SU-DHL-6 (cell line): ENCODE measurements at regions not wholly inside any gene's neighbourhood (a gene's known extent, or its start where the extent isn't known, plus 50 kb on each side); places are given as distances from the start of the nearest gene placed in this dataset.
"Not testable (repeated sequence)": the region's sequence is repeated elsewhere in the genome, so short reads cannot be mapped to it uniquely, and the experiment has no call there.

ENCODE experiments used
- H2AFZ ChIP-seq: fragments of 200-600 bp; sonication (generic); 2 replicates; pipeline ENCODE4 v1.6.1; 2014; ENCODE audit warnings: low read depth, mild to moderate bottlenecking, moderate library complexity, mixed read lengths, antibody characterized with exemption, low read length; ENCODE audit not compliant: severe bottlenecking
- H3F3A ChIP-seq: fragments of 200-600 bp; shearing (Covaris generic); 2 replicates; pipeline ENCODE4 v1.6.0; 2016; ENCODE audit warnings: antibody characterized with exemption, mild to moderate bottlenecking; ENCODE audit not compliant: insufficient read depth
- H3K27ac ChIP-seq: fragments of 200-600 bp; sonication (generic); 2 replicates; pipeline ENCODE4 v1.5.1; 2016; ENCODE audit warnings: low read depth, mild to moderate bottlenecking, low read length, moderate library complexity, mixed read lengths
- H3K27me3 ChIP-seq: fragments of 200-600 bp; sonication (generic), shearing (Covaris generic); 2 replicates; pipeline ENCODE4 v1.6.0; 2014; ENCODE audit warnings: mild to moderate bottlenecking, low read length
- H3K36me3 ChIP-seq: fragments of 200-600 bp; sonication (generic); 2 replicates; pipeline ENCODE4 v1.6.1; 2014; ENCODE audit warnings: mild to moderate bottlenecking, low read length, mixed read lengths
- H3K4me2 ChIP-seq: fragments of 300-600, 200-600 bp; shearing (Covaris generic), sonication (generic); 2 replicates; pipeline ENCODE4 v1.6.0; 2014; ENCODE audit warnings: low read length, low read depth, mild to moderate bottlenecking; ENCODE audit not compliant: poor library complexity, severe bottlenecking
- H3K4me3 ChIP-seq: fragments of 200-600 bp; sonication (generic); 2 replicates; pipeline ENCODE4 v1.5.1; 2014; ENCODE audit warnings: antibody characterized with exemption, low read length, mild to moderate bottlenecking, mixed read lengths; ENCODE audit not compliant: insufficient read depth, poor library complexity, severe bottlenecking
- H3K79me2 ChIP-seq: fragments of 200-600 bp; sonication (generic); 2 replicates; pipeline ENCODE4 v1.6.1; 2014; ENCODE audit warnings: mild to moderate bottlenecking, low read length, moderate library complexity; ENCODE audit not compliant: insufficient read depth
- H3K9ac ChIP-seq: fragments of 200-600 bp; sonication (generic); 2 replicates; pipeline ENCODE4 v1.7.0; 2014; ENCODE audit warnings: mild to moderate bottlenecking, low read length
- H3K9me2 ChIP-seq: fragments of 200-600 bp; sonication (generic); replicated peaks from 2 replicates; pipeline ENCODE4 v1.6.1; 2014; ENCODE audit warnings: low read length; ENCODE audit not compliant: insufficient read depth
- H3K9me3 ChIP-seq: fragments of 200-600 bp; sonication (generic); 2 replicates; pipeline ENCODE4 v1.6.1; 2014; ENCODE audit warnings: low read length, mixed read lengths; ENCODE audit not compliant: insufficient read depth
- H4K20me1 ChIP-seq: fragments of 200-600 bp; sonication (generic); 2 replicates; pipeline ENCODE4 v1.6.1; 2014; ENCODE audit warnings: low read depth, mild to moderate bottlenecking, antibody characterized with exemption, low read length, moderate library complexity, mixed read lengths
- CTCF ChIP-seq: fragments of 200-600 bp; sonication (generic); IDR thresholded peaks from one replicate; pipeline ENCODE4 v1.5.1; 2017; ENCODE audit warnings: antibody characterized with exemption, mild to moderate bottlenecking, low read length, moderate library complexity; ENCODE audit not compliant: insufficient read depth, poor library complexity, severe bottlenecking
- EZH2phosphoT487 ChIP-seq: fragments of 200-600 bp; sonication (generic), shearing (Covaris generic); conservative IDR thresholded peaks from 2 replicates; pipeline ENCODE4 v1.6.1; 2018; ENCODE audit warnings: mild to moderate bottlenecking, antibody characterized with exemption, low read length, moderate library complexity, mixed read lengths

- H4K20me1 ChIP-seq: no peaks in the 10 kb centered on the region
- no peak overlapping the region for H3K4me3 ChIP-seq
- H3K4me2 ChIP-seq: no peak overlapping the region
- H3K79me2 ChIP-seq: no peaks in the 10 kb centered on the region
- no peaks in the 10 kb centered on the region for H3K36me3 ChIP-seq
- no peaks in the 10 kb centered on the region for H3K27me3 ChIP-seq
- no peaks in the 10 kb centered on the region for H3K9me2 ChIP-seq
- no peak overlapping the region for H3K27ac ChIP-seq
- no peaks in the 10 kb centered on the region for H3F3A ChIP-seq
- no peak for TF ChIP-seq EZH2phosphoT487
- TF ChIP-seq CTCF: no peak
- H2AFZ ChIP-seq: no peak overlapping the region
- no peak overlapping the region for H3K9ac ChIP-seq
- no peaks in the 10 kb centered on the region for H3K9me3 ChIP-seq
These were observed 526.3 kb upstream of the TECRL start for GRCh38 chr4:64935469-64936001.

- Histone ChIP-seq H3F3A (no peaks in the 10 kb centered on the region), H3K27me3 (no peaks in the 10 kb centered on the region), H3K79me2 (no peaks in the 10 kb centered on the region), H3K4me3 (no peak overlapping the region), H3K36me3 (no peaks in the 10 kb centered on the region), H3K9me2 (no peaks in the 10 kb centered on the region), H3K4me2 (no peak overlapping the region), H3K9me3 (no peaks in the 10 kb centered on the region), H4K20me1 (no peaks in the 10 kb centered on the region), H3K27ac (no peak overlapping the region), H3K9ac (no peak overlapping the region), H2AFZ (no peak overlapping the region)
- TF ChIP-seq EZH2phosphoT487: no peak
These were observed 502.6 kb upstream of the TECRL start for GRCh38 chr4:64911846-64912245.

GRCh38 chr4:64903986-64904385 lies 494.7 kb upstream of the TECRL start:
- H3K27me3 ChIP-seq: no peaks in the 10 kb centered on the region
- H3K4me3 ChIP-seq: no peak overlapping the region
- no peaks in the 10 kb centered on the region for H3F3A ChIP-seq
- no peak overlapping the region for H2AFZ ChIP-seq
- no peak overlapping the region for H3K4me2 ChIP-seq
- H3K36me3 ChIP-seq: no peaks in the 10 kb centered on the region
- TF ChIP-seq EZH2phosphoT487 (no peak), CTCF (no peak)
- H4K20me1 ChIP-seq: no peaks in the 10 kb centered on the region
- H3K27ac ChIP-seq: no peak overlapping the region
- H3K9ac ChIP-seq: no peak overlapping the region
- no peaks in the 10 kb centered on the region for H3K79me2 ChIP-seq
- no peaks in the 10 kb centered on the region for H3K9me2 ChIP-seq
- H3K9me3 ChIP-seq: no peaks in the 10 kb centered on the region

DNA sequence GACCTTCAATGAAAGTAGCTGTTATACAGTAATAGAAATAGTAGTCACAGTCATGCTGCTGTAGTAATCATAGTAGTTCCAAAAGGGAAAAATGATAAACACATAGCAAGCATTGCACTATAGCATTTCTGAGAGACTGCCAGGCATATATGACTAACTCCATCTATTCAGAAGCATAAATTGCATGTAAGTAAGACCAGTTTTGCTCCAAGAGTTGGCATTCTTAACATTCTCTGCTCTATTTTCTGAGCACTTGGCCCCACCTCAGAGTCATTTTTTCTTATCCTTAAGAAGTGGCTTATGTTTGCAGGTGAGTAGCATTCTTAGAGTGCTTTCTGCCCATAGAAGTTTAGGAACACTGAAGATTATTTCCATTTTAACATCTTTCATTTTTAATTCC lies 490.3 kb upstream of the TECRL start:
- Histone ChIP-seq H3K79me2 (no peaks in the 10 kb centered on the region), H4K20me1 (no peaks in the 10 kb centered on the region), H3K9me2 (no peaks in the 10 kb centered on the region), H3F3A (no peaks in the 10 kb centered on the region), H3K27ac (no peak overlapping the region), H3K27me3 (no peaks in the 10 kb centered on the region), H3K4me3 (no peak overlapping the region), H3K9me3 (no peaks in the 10 kb centered on the region), H3K4me2 (no peak overlapping the region), H2AFZ (no peak overlapping the region), H3K36me3 (no peaks in the 10 kb centered on the region), H3K9ac (no peak overlapping the region)
- TF ChIP-seq EZH2phosphoT487: no peak

GRCh38 chr4:64899030-64899429 lies 489.8 kb upstream of the TECRL start:
- not testable (repeated sequence) for H3K9me2 ChIP-seq, H3F3A ChIP-seq, H3K27ac ChIP-seq, H3K9me3 ChIP-seq, H3K9ac ChIP-seq, H3K4me3 ChIP-seq, H3K36me3 ChIP-seq, H4K20me1 ChIP-seq, H3K4me2 ChIP-seq, H3K27me3 ChIP-seq, H3K79me2 ChIP-seq, H2AFZ ChIP-seq
